NCI-H146 treated with DMSO at 0.1 percent for 48 hours (cell line): ENCODE measurements at regions not wholly inside any gene's neighbourhood (a gene's known extent, or its start where the extent isn't known, plus 50 kb on each side); places are given as distances from the start of the nearest gene placed in this dataset.
A peak's percentile ranks its signal among the peaks of the same experiment; 100 is the strongest.
"Not testable (repeated sequence)": the region's sequence is repeated elsewhere in the genome, so short reads cannot be mapped to it uniquely, and the experiment has no call there.

Experiments
- DNase-seq: peaks from one replicate; lab custom pipeline; 2025; ENCODE audit not compliant: unreplicated experiment; lab: John Stamatoyannopoulos, UW

DNA sequence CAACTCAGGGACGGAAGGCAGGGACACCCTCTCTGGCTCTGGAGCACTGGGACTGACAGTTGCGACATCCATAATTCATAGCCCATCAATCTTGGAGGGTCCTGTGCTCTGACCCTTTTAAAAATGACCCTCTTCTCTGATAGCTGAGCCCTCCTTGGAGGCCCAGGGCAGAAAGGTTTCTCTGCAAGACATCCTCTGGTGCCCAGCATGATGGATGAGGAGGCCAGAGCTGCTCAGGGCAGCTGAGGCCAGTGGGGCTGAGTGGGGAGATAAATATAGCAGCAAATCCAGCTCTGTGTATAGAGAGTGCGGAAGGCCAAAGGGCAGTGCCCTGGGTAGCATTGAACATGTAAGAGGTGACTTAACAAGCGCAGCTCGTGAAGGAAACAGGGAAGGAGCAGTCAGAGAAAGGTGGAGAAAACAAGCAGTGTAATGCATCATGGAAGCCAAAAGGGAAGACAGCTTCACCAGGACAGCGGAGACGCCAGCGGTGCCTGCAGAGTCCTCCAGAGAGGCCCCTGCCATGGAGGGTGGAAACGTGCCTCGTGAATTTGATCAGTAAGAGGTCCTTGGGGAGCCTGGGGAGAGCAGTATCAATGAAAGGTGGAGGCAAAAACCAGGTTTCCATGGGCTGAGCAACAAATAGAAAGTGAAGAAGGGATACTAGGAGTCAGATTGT is 50.4 kb upstream of the FMOD start:
- DNase-seq, result no peak

DNA sequence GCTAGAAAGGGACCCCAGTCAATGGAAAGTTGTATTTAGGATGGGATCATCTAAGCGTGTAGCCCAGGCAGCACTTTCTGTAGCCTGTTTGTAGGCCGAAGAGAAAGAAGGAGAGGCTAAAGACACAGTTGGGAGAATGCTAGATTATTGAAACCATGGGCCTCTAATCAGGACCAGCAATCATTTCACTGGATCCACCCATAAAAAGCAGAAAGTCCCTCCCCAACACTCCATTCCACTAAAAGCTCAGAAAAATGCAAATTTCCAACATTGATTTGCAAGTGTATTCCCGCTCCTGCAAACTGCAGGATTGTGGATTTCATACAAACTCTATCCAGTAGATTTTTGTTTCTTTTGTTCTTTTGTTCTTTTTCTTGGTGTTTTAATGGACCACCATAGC is 51.2 kb upstream of the FMOD start:
- no peak for DNase-seq

DNA sequence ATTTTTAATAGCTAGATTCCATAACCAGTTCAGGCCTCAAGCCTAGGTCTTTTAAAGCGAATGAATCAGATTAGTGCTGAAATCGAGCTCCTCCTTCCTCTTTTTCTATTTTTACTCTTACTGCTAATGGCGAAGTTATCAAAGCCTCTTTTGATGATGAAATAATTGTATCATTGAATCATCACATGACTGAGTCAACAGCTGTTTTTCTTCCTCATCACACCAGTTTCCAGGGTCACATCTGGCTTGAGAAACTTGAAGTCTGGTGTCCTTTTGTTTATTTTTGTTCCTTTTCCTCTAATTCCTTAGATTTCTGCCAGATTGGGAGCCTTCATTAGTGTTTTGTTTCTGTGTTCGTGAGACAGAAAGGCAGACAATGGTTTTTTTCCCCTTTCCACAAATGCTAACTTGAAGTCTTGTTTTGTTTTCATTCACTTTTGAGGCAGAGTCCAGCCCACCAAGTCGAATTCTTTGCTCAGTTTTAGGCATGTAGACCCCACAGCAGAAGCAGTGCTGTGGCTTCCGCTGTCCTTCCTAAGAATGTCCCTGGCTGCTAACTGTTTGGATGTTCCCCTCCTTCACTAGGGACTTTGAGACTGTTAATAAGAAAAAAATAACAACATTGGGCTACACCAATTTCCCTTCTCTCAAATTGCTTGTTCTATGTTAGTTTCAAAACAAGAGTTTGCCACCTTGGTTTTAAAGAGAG is 51.9 kb upstream of the FMOD start:
- no peak for DNase-seq

DNA sequence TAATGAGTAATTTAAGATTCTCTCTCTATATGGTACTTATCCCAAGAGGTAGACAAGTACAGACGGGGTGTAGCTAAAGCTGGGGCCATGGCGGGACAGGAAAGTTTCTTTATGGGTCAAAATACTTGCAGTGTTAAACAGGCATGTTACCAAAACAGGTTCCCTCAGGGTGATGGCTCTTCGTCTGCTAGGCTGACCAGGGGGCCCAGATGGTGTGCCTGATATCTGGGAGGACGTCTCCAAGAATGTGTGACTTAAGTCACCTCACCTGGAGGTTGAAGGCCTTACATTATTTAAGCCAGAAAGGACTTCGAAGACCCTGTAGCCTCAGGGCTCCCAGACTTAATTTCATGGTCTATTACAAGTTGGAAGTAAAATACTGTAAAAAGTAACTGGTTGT is 52.7 kb upstream of the FMOD start:
- DNase-seq, result no peak

DNA sequence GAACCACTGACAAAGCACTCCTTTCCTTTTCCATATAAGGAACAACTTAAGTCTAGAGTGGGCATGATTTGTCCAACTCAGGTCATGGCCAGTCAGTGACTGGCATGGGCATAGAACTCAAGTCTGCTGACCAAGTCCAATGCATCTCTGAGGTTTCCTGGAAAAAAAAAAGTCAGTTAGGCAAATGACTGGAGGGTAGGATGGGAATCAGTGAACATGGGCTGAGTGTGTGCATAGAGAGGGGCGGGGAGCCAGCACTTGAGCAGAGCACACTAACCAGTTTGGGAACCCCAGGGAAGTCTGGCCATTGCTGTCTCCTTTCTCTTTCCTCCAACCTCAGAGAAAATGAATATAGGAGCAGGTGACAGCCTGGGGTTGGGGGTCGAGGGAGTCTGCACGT is 53.6 kb upstream of the FMOD start:
- no peak for DNase-seq

- DNase-seq, result no peak
Measured at GRCh38 chr1:203405703-203406438, 54.9 kb upstream of the FMOD start.

DNA sequence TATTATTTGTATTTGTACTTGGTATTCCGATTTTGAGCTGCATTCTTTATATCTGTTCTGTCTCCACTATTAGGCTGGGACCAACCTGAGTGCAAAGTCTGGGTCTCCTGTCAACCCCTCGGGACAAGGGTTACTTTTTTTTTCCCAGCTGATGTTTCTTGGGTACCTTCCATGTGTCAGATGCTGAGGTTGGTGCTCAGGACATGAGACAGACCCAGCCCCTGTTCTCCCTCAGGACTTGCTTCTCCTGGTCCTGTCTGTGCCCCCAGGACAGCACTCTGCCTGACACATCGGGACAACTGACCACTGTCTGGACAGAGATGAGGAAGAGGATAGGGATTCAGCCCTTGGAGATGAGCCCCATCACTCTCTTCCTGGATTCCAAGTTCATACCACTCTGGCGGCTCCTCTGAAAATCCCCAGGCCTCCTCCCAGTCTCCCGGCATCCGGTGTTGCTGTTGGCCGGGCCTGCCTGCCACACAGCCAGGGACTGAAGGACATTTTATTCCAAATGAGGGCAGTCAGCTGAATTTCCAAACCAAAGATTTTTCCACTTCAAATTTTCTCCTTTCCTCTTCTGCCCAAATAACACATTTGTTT is 55.6 kb upstream of the FMOD start:
- DNase-seq, result no peak

GRCh38 chr1:203407296-203407695 is 56.4 kb upstream of the FMOD start:
- no peak for DNase-seq

GRCh38 chr1:203408486-203409481 is 57.9 kb upstream of the FMOD start:
- no peak for DNase-seq

DNA sequence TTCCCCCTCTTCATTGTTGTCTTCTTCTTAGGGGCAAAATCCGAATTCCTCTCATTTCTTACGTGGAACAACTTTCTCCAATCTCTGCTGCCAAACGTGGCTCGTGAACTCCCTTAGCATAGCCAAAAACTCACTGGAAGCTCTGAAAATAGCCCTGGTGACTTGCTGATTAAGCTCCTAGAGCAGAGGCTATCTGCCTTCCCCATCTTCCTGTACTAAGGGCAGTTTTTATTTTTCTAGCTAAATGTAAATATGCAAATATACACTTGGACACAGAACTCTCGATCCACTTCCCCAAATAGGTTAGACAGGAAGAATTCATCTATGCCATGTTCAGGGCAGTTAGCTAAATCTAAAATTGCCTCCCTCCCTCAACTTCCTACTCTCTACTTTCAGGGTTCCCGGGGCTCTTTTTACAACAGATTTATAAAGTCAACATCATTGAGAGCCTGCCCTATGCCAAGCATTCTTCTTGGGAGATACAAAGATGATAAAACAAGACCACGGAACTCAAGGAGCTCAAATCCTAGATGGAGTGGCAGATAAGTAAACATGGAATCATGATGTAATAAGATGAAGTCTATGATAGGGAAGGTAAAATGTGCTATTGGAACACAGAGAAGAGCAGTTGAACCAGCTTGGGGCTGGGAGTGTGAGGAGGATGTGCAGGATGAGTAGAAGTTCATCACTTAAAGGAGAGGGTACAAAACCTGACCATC is 59.4 kb upstream of the FMOD start:
- DNase-seq, result no peak

DNA sequence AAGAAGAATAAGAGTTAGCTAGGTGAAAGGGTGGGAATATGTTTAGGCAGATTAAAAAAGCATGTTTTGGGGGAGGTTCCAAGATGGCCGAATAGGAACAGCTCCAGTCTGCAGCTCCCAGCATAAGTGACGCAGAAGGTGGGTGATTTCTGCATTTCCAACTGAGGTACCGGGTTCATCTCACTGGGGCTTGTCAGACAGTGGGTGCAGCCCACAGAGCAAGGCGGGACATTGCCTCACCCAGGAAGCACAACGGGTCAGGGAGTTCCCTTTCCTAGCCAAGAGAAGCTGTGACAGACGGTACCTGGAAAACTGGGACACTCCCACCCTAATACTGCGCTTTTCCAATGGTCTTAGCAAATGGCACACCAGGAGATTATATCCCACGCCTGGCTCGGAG is 60.5 kb upstream of the FMOD start:
- not testable (repeated sequence) for DNase-seq

- DNase-seq, result no peak
Measured at GRCh38 chr1:203419558-203419957, 56.0 kb upstream of the PRELP start.

GRCh38 chr1:203420263-203420662 is 55.3 kb upstream of the PRELP start:
- no peak for DNase-seq

DNA sequence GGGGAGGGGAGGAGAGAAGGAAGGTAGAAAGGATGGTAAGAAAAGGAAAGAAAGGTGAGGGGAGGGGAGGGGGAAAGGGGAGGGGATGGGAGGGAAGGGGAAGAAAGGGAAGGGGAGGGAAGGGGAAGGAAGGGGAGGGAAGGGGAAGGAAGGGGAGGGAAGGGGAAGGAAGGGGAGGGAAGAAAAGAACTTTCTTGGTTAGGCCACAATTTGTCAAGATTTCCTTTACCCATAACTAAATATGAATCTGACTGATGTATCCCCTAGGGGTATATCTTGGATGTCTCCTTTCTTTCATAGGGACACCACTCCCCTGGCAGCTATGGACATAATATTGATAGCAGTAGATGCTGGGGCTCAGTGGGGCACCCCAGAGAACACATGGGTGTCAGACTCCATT is 54.4 kb upstream of the PRELP start:
- no peak for DNase-seq

- DNase-seq, result no peak
Measured at GRCh38 chr1:203422116-203422515, 53.5 kb upstream of the PRELP start.

DNA sequence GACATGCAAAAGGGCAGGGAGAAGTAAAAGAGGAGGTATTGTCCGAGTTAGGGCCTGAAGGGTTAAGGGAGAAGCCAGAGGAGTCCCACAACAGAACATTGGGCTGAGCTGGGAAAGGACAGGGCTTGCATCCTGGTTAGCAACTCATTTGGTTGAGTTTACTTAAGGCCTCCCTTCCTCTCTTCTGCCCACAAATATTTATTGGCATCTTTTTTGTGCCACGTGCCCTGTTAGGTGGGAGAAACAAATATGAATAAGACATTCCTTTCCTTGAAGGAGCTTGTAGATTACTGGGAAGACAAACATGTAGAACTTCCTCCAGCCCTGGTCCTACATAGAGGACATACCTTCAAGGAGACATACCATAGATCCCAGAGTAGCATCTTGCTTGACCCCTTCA is 53.0 kb upstream of the PRELP start:
- no peak for DNase-seq

DNA sequence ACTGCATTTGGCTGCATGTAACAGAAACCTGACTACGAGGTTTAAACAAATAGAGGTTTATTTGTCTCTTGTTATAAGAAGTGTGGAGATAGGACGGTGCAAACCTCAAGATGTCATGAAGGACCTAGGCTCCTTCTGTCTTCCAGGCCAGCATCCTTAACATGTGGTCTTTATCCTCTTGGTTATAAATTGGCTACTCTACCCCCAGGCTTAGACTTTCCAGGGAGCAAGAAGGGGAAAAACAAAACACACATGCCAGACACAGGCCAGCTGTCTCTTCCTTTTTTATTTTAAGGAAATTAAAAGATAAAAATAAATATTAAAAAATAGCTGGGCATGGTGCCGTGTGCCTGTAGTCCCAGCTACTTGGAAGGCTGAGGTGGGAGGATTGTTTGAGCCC is 51.3 kb upstream of the PRELP start:
- no peak for DNase-seq

DNA sequence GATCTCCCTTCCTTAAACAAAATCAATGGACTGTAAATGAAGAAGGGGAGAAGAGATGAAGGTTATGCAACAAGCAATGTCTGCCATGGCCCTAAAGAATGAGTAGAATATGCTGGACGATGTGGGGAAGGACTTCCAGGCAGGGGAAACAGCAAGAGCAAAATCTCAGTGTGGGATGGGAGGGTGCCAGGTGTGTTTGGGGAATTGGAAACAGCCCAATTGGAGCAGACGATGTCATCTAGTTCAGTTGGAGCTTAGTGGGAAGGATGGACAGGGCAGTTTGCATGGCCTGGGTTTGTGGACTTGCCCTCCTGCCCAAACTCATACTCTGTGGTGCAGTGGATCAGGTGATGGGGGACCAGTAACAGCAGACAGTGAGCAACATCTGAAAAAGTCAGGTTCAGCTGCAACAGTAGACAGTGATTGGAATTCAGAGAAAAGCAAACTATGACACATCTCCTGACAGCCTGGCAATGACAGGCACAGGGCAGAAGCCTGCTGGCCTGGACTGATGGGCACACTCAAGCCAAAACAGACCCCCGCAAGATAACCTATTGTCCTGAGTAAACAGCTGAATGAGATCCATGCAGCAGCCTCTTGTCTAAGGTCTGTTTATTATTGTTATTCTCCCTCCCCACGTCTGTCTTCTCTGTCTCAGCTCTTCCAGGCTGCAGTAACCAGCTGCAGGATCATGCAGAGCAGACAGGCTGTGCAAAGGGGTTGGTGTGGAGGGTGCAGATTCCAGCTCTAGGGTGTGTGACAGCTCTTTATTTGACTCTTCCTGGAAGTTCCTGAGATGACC is 50.5 kb upstream of the PRELP start:
- peak; percentile 30 for DNase-seq

- no peak for DNase-seq
Measured at GRCh38 chr1:203425663-203425975, 50.0 kb upstream of the PRELP start.
